Neural progenitor cell (in vitro differentiated cells): ENCODE measurements at regions not wholly inside any gene's neighbourhood (a gene's known extent, or its start where the extent isn't known, plus 50 kb on each side); places are given as distances from the start of the nearest gene placed in this dataset.

Experiments used
- CTCF ChIP-seq: fragments of 200-600 bp; sonication (generic); IDR thresholded peaks from 2 replicates; pipeline ENCODE4 v1.5.1; 2017; ENCODE audit warnings: antibody characterized with exemption, mild to moderate bottlenecking
- EZH2phosphoT487 ChIP-seq: fragments of 200-600 bp; sonication (generic); IDR thresholded peaks from 2 replicates; pipeline ENCODE4 v1.6.1; 2017; ENCODE audit warnings: antibody characterized with exemption

- TF ChIP-seq CTCF (no peak), EZH2phosphoT487 (no peak)
Measured at GRCh38 chr16:63563819-63564505, 1527.7 kb upstream of the CDH8 start.
